ENCODE measurements at regions not wholly inside any gene's neighbourhood (a gene's known extent, or its start where the extent isn't known, plus 50 kb on each side); places are given as distances from the start of the nearest gene placed in this dataset.
"Not testable (repeated sequence)": the region's sequence is repeated elsewhere in the genome, so short reads cannot be mapped to it uniquely, and the experiment has no call there.

DNA sequence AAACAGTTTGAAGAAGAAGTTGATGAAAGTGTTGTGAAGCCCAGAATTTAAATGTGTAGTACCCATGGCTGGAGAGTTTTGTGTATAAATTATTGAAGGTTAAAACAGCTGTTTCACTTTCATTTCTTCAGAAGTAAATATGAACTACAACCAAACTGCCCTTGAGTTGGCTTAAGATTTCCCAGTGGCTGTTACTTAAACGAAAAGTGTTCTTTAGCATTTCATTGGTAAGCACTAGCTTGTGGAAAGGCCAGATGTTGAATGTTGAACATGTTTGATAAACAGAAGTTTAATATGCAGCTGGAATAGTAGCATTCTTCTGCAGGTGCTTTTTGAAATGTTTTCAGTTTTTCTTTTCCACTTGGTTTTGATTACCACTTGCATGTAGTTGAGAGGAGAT is 83.2 kb upstream of the TNRC6B start:
- H3K36me3 ChIP-seq (ENCODE audit: control insufficient read depth in 1 of 2, insufficient read depth in 2 of 2, low read depth in 1 of 2, low read length in 2 of 2) = no peaks in the 10 kb centered on the region
- H3K9ac ChIP-seq (ENCODE audit: low read length) = peak overlapping the region; percentile 65
- H2BK12ac ChIP-seq (ENCODE audit: low read length in 2 of 2) = no peak overlapping the region
- no peak overlapping the region for H3K4ac ChIP-seq (ENCODE audit: low read depth in 1 of 2, low read length in 2 of 2)
- no peak overlapping the region for H2AK5ac ChIP-seq (ENCODE audit: low read length, severe bottlenecking)
- H3K9me3 ChIP-seq (ENCODE audit: control insufficient read depth, low read length) = no peaks in the 10 kb centered on the region
- H3K27me3 ChIP-seq (ENCODE audit: control insufficient read depth in 1 of 2, insufficient read depth in 1 of 2, low read length in 2 of 2) = no peaks in the 10 kb centered on the region
- H4K8ac ChIP-seq (ENCODE audit: low read length) = no peak overlapping the region
- no peak overlapping the region for H3K27ac ChIP-seq (ENCODE audit: low read length, poor library complexity, severe bottlenecking)
- H3K4me2 ChIP-seq (ENCODE audit: low read length, poor library complexity, severe bottlenecking) = no peak overlapping the region
- peak; percentile 4 for DNase-seq
- H3K18ac ChIP-seq (ENCODE audit: low read depth in 1 of 2, low read length in 2 of 2) = no peak overlapping the region
- no peak overlapping the region for H4K91ac ChIP-seq (ENCODE audit: low read length)
- H3K23ac ChIP-seq (ENCODE audit: low read length in 2 of 2) = no peak overlapping the region
- H2BK120ac ChIP-seq (ENCODE audit: low read depth, low read length) = no peak overlapping the region
- peak overlapping the region in 1 of 2 experiments; percentile 76 for H3K4me3 ChIP-seq (ENCODE audit: insufficient read depth in 1 of 2, low read depth in 1 of 2, low read length in 2 of 2)
- no peak overlapping the region for H3K14ac ChIP-seq (ENCODE audit: low read length in 2 of 2)
- H2BK15ac ChIP-seq (ENCODE audit: low read depth, poor library complexity, severe bottlenecking) = no peak overlapping the region
- H2BK5ac ChIP-seq (ENCODE audit: low read depth, low read length, poor library complexity, severe bottlenecking) = no peak overlapping the region
- peaks cover 10% of the 10 kb centered on the region for H3K79me1 ChIP-seq (replicated peaks; ENCODE audit: low read length, poor library complexity, severe bottlenecking)
- no peaks in the 10 kb centered on the region for H3K4me1 ChIP-seq (ENCODE audit: control insufficient read depth, insufficient read depth, low read depth, low read length)
- no peak overlapping the region for H2AFZ ChIP-seq (ENCODE audit: low read depth, low read length)
- 64% methylated on average over 1 of the region's 1 CpG for WGBS

GRCh38 chr22:40099887-40100286 is 77.8 kb upstream of the TNRC6B start:
- peaks cover 14% of the 10 kb centered on the region for H3K79me1 ChIP-seq (replicated peaks; ENCODE audit: low read length, poor library complexity, severe bottlenecking)
- not testable (repeated sequence) for H2AFZ ChIP-seq (ENCODE audit: low read depth, low read length); H3K18ac ChIP-seq (ENCODE audit: low read depth in 1 of 2, low read length in 2 of 2); DNase-seq; H4K8ac ChIP-seq (ENCODE audit: low read length); H2BK12ac ChIP-seq (ENCODE audit: low read length in 2 of 2); H2BK15ac ChIP-seq (ENCODE audit: low read depth, poor library complexity, severe bottlenecking); H3K4ac ChIP-seq (ENCODE audit: low read depth in 1 of 2, low read length in 2 of 2); H2AK5ac ChIP-seq (ENCODE audit: low read length, severe bottlenecking); H4K91ac ChIP-seq (ENCODE audit: low read length); H3K36me3 ChIP-seq (ENCODE audit: control insufficient read depth in 1 of 2, insufficient read depth in 2 of 2, low read depth in 1 of 2, low read length in 2 of 2); H2BK5ac ChIP-seq (ENCODE audit: low read depth, low read length, poor library complexity, severe bottlenecking); H3K4me2 ChIP-seq (ENCODE audit: low read length, poor library complexity, severe bottlenecking); H2BK120ac ChIP-seq (ENCODE audit: low read depth, low read length); H3K27ac ChIP-seq (ENCODE audit: low read length, poor library complexity, severe bottlenecking); H3K23ac ChIP-seq (ENCODE audit: low read length in 2 of 2); H3K9ac ChIP-seq (ENCODE audit: low read length); H3K4me1 ChIP-seq (ENCODE audit: control insufficient read depth, insufficient read depth, low read depth, low read length); H3K4me3 ChIP-seq (ENCODE audit: insufficient read depth in 1 of 2, low read depth in 1 of 2, low read length in 2 of 2); H3K27me3 ChIP-seq (ENCODE audit: control insufficient read depth in 1 of 2, insufficient read depth in 1 of 2, low read length in 2 of 2); H3K9me3 ChIP-seq (ENCODE audit: control insufficient read depth, low read length); H3K14ac ChIP-seq (ENCODE audit: low read length in 2 of 2)
- WGBS = no CpG with 5 or more reads among the region's 7 CpGs

- no peak overlapping the region for H3K14ac ChIP-seq (ENCODE audit: low read length in 2 of 2)
- H3K18ac ChIP-seq (ENCODE audit: low read depth in 1 of 2, low read length in 2 of 2) = no peak overlapping the region
- H2AFZ ChIP-seq (ENCODE audit: low read depth, low read length) = no peak overlapping the region
- no peak overlapping the region for H2BK12ac ChIP-seq (ENCODE audit: low read length in 2 of 2)
- H2BK120ac ChIP-seq (ENCODE audit: low read depth, low read length) = no peak overlapping the region
- H3K27ac ChIP-seq (ENCODE audit: low read length, poor library complexity, severe bottlenecking) = no peak overlapping the region
- no peak overlapping the region for H3K4me3 ChIP-seq (ENCODE audit: insufficient read depth in 1 of 2, low read depth in 1 of 2, low read length in 2 of 2)
- H4K91ac ChIP-seq (ENCODE audit: low read length) = no peak overlapping the region
- DNase-seq = no peak
- no peak overlapping the region for H2BK5ac ChIP-seq (ENCODE audit: low read depth, low read length, poor library complexity, severe bottlenecking)
- no peak overlapping the region for H3K9ac ChIP-seq (ENCODE audit: low read length)
- no CpG with 5 or more reads among the region's 3 CpGs for WGBS
- peaks cover 2% of the 10 kb centered on the region for H3K4me1 ChIP-seq (ENCODE audit: control insufficient read depth, insufficient read depth, low read depth, low read length)
- H2AK5ac ChIP-seq (ENCODE audit: low read length, severe bottlenecking) = no peak overlapping the region
- no peak overlapping the region for H3K23ac ChIP-seq (ENCODE audit: low read length in 2 of 2)
- H3K27me3 ChIP-seq (ENCODE audit: control insufficient read depth in 1 of 2, insufficient read depth in 1 of 2, low read length in 2 of 2) = no peaks in the 10 kb centered on the region
- H4K8ac ChIP-seq (ENCODE audit: low read length) = no peak overlapping the region
- no peaks in the 10 kb centered on the region for H3K9me3 ChIP-seq (ENCODE audit: control insufficient read depth, low read length)
- H2BK15ac ChIP-seq (ENCODE audit: low read depth, poor library complexity, severe bottlenecking) = no peak overlapping the region
- peaks cover 19% of the 10 kb centered on the region for H3K79me1 ChIP-seq (replicated peaks; ENCODE audit: low read length, poor library complexity, severe bottlenecking)
- no peaks in the 10 kb centered on the region for H3K36me3 ChIP-seq (ENCODE audit: control insufficient read depth in 1 of 2, insufficient read depth in 2 of 2, low read depth in 1 of 2, low read length in 2 of 2)
- no peak overlapping the region for H3K4me2 ChIP-seq (ENCODE audit: low read length, poor library complexity, severe bottlenecking)
- no peak overlapping the region for H3K4ac ChIP-seq (ENCODE audit: low read depth in 1 of 2, low read length in 2 of 2)
These were observed 72.0 kb upstream of the TNRC6B start for GRCh38 chr22:40105755-40106154.

GRCh38 chr22:40107244-40107643 is 70.5 kb upstream of the TNRC6B start:
- Histone ChIP-seq H3K36me3 (ENCODE audit: control insufficient read depth in 1 of 2, insufficient read depth in 2 of 2, low read depth in 1 of 2, low read length in 2 of 2) (no peaks in the 10 kb centered on the region), H3K9ac (ENCODE audit: low read length) (peak overlapping the region; percentile 92), H3K4ac (ENCODE audit: low read depth in 1 of 2, low read length in 2 of 2) (no peak overlapping the region), H3K4me3 (ENCODE audit: insufficient read depth in 1 of 2, low read depth in 1 of 2, low read length in 2 of 2) (peak overlapping the region in 1 of 2 experiments; percentile 61), H3K4me1 (ENCODE audit: control insufficient read depth, insufficient read depth, low read depth, low read length) (peaks cover 5% of the 10 kb centered on the region), H2BK120ac (ENCODE audit: low read depth, low read length) (no peak overlapping the region), H3K27ac (ENCODE audit: low read length, poor library complexity, severe bottlenecking) (no peak overlapping the region), H2BK5ac (ENCODE audit: low read depth, low read length, poor library complexity, severe bottlenecking) (no peak overlapping the region), H2AK5ac (ENCODE audit: low read length, severe bottlenecking) (no peak overlapping the region), H3K27me3 (ENCODE audit: control insufficient read depth in 1 of 2, insufficient read depth in 1 of 2, low read length in 2 of 2) (no peaks in the 10 kb centered on the region), H4K8ac (ENCODE audit: low read length) (no peak overlapping the region), H3K79me1 (replicated peaks; ENCODE audit: low read length, poor library complexity, severe bottlenecking) (peaks cover 25% of the 10 kb centered on the region), H3K9me3 (ENCODE audit: control insufficient read depth, low read length) (no peaks in the 10 kb centered on the region), H2BK15ac (ENCODE audit: low read depth, poor library complexity, severe bottlenecking) (no peak overlapping the region), H2BK12ac (ENCODE audit: low read length in 2 of 2) (no peak overlapping the region), H4K91ac (ENCODE audit: low read length) (no peak overlapping the region), H3K18ac (ENCODE audit: low read depth in 1 of 2, low read length in 2 of 2) (no peak overlapping the region), H3K14ac (ENCODE audit: low read length in 2 of 2) (no peak overlapping the region), H2AFZ (ENCODE audit: low read depth, low read length) (no peak overlapping the region), H3K4me2 (ENCODE audit: low read length, poor library complexity, severe bottlenecking) (no peak overlapping the region), H3K23ac (ENCODE audit: low read length in 2 of 2) (no peak overlapping the region)
- WGBS = no CpG with 5 or more reads among the region's 1 CpG
- peak; percentile 18 for DNase-seq
